KBM-7 (cell line): ENCODE measurements at regions not wholly inside any gene's neighbourhood (a gene's known extent, or its start where the extent isn't known, plus 50 kb on each side); places are given as distances from the start of the nearest gene placed in this dataset.

Experiments
- DNase-seq: peaks from one replicate; pipeline ENCODE4 v3.0.0-alpha.2; 2015
- in situ Hi-C: fragments of 300-500 bp; cut with MboI; formaldehyde crosslinking; loops from 2 replicates; pipeline ENCODE4 v1.14.3; 2020; ENCODE audit warnings: low sequenced_read_pairs, low pct_unique_long_range_greater_than_20kb, mixed read lengths

DNA sequence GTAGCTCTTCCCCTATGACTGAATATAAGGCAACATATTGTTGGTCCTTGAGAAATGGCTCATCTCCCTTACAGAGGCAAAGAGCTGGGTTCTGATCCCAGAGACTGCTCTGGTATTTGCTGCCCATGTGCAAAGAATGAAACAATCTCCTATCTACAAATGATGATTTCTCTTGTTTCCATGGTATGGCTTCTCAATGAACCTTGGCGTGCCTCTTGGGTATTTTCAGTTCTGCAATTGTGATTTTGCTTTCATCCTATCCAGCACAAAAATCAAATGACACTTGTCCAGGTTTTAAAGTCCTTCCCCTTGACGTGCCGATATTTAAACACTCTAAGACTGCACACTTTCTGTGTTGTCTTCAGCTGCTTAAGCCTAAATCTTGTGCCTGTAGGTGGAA, 109.8 kb upstream of the NR2F2 start:
- in situ Hi-C loops, result no loop called here
- no peak for DNase-seq

DNA sequence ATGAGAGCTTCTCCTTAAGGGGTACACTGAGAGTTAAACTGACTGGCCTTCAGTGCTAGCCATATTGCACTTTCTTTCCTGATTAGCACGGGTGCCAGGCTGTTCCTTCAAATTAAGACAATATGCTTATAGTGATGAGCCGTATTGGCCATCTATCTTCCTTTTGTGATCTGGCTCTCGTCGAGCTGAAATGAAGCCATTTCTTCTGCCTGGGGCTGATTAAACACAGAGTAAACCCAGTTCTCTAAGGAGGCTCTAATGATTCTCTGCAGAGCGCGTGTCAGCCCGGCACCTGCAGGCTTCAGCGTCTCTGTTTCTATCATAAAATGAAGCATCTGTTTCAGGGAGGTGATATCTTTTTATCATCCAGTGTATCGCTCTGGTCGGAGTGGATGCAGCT, 107.5 kb upstream of the NR2F2 start:
- no peak for DNase-seq
- in situ Hi-C loops, result no loop called here

DNA sequence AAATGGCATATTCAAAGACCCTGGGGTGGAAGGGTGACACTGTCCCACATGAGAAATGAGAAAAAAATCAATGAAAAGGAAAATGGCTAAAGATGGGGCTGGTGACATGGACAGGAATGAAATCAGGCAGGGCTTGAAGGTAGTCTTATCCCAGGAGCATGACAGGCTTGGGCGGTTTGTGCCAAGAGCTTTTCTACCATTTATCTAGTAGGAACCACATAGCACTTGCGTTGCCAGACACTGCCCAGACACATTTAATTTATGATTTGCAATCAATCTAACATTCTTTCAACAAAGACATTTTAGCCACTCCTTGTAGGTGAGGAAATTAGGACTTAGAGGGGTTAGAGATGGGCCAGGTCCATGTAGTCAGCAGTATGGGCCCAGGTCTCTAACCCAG, 106.6 kb upstream of the NR2F2 start:
- no peak for DNase-seq
- in situ Hi-C loops, result no loop called here

DNA sequence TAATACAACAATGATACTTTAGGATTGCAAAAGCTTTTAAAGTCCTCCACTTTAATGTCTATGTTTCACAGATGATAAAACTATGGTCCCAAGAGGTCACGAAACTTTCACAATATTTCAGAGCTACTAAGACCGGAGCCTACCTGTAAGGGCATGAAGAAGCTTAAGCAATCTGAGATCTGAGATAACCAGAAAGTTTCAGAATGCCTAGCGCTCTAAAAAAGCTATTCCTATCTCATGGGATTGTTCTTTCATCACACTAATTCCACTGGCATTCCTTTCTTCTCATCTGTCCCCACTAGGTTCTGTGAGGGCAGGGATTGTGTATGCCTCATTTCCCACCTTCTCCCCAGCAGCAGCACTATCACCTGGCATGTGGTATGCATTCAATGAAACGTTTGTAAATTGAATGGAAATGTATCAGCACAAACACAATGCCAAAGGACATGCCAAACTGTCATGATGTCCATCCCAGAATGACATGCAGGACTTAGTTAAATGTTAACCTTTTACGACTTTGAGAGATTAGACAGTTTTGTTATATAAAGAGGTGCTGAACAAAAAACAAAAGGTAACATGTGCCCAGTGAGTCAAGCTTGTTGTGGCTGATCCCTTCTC, 104.7 kb upstream of the NR2F2 start:
- no peak for DNase-seq
- in situ Hi-C loops, result no loop called here

DNA sequence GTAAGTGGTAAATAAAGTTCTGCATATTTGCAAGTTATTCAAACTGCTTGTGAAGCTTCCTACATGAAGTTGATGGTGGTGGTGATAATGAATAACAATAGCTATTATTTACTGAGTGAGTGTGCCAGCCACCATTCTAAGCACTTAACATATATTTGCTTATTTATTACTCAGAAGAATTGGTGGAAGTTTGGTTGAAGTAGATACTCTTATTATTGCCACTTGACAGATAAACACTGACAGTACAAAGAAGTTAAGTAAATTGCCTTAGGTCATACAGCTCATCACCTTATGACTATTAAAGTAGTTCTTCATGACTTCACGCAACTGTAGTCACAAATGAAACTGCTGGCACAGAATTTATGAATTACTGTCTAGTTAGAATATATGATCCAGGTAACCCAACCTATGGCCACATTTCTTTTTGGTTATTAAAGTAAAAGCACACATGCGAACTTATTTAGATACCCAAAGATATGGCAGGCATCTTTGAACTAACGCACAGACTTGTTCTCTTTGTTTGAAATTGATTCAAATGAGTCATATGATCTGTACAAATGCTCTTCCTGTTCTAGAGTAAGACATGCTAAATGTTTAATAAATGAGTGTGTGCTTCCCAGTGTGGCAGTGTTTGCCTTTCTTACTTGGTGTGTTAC, 99.8 kb upstream of the NR2F2 start:
- DNase-seq, result no peak
- in situ Hi-C loops, result no loop called here

DNA sequence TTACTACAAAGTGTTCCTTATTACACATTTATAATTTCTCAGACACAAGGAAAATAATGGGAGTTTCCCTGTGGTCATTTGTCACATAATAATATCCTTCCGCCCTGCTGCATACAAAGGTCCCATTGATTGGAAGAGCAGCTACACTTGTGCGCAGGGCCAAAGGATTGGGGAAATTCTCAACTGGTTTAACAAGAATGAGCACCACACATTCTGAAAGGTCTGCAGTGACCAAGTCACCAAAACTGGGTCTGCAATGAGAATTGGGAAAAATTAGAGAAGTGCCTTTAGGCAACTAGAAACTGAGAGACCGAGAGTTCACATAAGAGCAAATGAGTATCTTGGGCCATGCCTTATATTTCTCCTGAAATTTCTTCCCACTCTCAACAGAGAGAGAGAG, 98.2 kb upstream of the NR2F2 start:
- DNase-seq, result no peak
- in situ Hi-C loops, result no loop called here

DNA sequence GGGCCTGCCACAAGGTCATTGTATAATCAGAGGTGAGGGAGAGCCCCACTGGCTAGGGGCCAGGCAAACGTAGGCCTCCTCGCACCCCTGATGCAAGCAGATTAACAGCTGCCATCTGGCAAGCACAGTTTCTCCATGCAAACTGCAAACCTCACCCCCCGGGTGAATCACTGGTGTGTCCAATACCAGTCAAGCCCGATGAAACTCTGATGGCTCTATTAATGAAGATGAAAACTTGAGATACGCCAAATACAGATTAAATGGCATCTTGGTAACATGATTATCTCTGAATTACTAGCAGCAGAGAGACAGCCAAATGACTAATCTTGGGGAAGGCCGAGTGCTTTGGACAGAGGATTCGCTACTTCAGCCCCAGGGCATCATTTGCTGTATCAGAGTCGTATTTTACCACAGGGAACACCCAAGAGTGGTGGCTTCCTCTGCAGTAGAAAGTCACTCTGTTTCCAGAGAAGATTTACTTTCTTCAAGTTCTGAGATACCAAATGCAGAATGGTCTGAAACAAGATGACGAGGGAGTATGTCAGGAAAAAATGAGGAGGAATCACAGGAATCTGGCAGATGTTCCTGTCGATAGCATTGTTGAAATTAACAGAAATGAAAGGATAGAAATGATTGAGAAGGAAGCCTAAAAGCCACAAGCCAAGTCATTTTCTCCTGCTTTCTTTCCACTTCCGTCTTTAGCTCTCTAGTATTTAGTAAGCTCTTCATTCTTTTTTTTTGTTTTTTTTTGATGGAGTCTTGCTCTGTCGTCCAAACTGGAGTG, 96.2 kb upstream of the NR2F2 start:
- in situ Hi-C loops, result no loop called here
- DNase-seq, result no peak

DNA sequence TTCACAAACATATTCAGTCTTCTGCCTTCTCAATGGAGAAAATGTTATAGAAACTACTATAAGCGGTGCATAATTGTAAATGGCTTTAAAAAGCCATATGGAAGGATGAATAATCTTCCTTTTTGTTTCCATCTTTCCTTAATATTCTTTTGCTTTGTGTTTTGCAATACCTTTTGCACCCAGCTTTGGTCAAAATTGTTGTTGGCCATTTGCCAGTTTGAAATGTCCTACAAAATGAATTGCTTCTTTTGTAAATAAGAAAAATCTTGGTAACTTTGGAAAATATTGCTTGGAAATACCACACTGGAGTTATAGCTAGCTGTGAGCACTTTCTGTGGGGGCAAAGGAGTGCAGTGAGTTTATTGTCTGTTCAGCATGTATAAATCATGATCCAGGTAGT, 93.5 kb upstream of the NR2F2 start:
- in situ Hi-C loops, result no loop called here
- no peak for DNase-seq

DNA sequence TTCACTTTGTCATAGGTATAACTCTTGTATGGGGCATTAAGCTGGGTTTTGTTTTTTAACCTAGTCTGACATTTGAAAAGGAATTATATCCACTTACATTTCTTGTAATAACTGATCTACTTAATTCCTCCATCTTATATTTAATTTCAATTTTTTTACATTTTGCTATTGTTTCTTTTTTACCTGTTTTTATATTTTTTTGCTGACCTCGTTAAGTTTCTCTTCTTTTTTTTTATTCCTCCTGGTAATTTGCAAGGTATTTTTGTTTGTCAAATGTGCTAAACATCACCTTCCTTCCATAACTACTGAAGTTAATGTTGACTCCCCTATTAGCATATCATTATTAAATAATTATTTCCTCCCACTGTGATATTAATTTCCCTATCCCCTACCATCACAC, 87.7 kb upstream of the NR2F2 start:
- DNase-seq, result no peak
- in situ Hi-C loops, result no loop called here

DNA sequence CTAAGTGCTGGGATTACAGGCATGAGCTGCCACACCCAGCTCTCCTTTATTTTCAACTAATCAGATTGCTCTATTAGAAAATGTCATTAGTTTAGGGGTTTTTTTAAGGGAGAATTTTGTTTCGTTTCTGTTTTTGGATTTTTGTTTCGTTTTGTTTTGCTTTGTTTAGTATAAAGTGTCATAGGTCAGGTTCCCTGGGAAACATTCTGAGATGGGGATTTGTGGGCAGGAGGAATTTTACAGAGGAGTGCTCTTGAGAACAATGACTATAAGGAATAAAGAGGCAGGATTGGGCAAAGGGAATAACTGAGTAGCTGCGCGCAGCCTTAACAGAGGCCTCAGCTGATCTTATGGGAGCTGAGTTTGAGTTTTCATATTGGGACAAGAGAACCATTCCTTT, 86.8 kb upstream of the NR2F2 start:
- in situ Hi-C loops, result no loop called here
- no peak for DNase-seq

DNA sequence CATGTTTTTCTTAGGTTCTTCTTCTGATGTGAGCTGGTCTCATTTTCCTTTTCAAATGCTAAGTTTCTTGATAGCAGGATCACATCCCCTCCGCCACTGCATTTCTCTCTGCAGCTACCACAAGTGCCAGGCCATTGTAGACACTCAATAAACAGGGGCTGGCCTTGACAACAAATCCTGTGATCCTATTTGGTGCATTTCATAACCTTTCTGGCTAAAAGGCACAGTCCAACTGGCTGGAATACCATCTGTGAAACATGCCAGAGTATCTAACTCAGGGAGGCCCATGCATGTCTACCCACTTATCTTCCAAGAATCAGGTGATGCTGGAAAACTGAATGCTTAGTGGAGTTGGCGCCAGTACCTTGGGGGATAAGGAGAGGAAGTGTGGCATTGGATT, 85.2 kb upstream of the NR2F2 start:
- in situ Hi-C loops, result no loop called here
- DNase-seq, result no peak

DNA sequence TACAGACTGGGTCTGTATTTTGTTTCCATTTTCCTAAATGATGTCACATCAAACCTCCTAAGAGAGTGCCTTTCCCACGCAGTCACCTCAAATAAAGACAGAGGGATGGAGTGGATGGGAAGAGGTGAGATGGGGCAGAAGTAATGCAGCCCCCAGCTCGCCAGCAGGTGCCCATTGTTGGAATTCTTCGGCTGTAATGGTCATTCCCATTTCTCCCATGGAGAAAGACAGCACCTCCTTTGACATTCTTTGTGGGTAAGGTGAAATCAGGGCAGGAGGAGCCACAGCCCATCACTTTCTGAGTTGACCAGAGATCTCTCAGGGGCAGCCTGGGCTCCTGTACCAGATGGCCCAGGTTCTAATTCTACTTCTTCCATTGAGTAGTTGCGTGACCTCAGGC, 84.4 kb upstream of the NR2F2 start:
- in situ Hi-C loops, result no loop called here
- no peak for DNase-seq

DNA sequence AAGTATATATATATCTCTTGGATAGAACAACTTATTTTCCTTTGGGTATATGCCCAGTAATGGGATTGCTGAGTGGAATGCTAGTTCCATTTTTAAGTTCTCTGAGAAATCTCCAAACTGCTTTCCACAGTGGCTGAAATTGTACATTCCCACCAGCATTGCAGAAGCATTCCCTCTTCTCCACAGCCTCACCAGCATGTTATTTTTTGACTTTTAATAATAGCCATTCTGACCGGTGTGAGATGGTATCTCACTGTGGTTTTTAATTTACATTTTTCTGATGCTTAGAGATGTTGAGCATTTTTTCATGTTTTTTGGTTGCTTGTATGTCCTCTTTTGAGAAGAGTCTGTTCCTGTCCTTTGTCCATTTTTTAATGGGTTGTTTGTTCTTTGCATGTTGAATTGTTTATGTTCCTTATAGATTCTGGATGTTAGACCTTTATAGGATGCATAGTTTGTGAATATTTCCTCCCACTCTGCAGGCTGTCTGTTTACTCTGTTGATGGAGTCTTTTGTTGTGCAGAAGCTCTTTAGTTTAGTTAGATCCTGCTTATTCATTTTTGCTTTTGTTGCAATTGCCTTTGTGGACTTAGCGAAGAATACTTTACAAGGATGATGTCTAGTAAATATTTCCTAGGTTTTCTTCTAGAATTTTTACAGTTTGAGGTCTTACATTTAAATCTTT, 82.7 kb upstream of the NR2F2 start:
- in situ Hi-C loops, result no loop called here
- DNase-seq, result no peak

DNA sequence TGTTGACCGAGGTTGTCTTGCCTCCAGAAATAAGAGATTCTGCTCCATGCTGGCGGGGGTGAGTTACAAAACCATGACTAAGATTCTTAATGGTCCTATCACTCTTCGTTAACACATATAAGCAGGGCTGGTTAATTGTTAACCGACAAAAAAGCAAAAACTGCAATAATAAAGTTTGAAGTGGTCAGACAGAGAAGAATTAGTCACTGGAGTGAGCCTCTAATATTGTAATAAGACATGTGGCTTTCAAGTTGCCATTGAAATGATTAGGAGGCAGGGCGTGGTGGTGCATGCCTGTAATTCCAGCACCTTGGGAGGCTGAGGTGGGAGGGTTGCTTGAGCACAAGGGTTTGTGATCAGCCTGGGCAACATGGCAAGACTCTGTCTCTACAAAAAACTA, 78.4 kb upstream of the NR2F2 start:
- DNase-seq, result no peak
- in situ Hi-C loops, result no loop called here

DNA sequence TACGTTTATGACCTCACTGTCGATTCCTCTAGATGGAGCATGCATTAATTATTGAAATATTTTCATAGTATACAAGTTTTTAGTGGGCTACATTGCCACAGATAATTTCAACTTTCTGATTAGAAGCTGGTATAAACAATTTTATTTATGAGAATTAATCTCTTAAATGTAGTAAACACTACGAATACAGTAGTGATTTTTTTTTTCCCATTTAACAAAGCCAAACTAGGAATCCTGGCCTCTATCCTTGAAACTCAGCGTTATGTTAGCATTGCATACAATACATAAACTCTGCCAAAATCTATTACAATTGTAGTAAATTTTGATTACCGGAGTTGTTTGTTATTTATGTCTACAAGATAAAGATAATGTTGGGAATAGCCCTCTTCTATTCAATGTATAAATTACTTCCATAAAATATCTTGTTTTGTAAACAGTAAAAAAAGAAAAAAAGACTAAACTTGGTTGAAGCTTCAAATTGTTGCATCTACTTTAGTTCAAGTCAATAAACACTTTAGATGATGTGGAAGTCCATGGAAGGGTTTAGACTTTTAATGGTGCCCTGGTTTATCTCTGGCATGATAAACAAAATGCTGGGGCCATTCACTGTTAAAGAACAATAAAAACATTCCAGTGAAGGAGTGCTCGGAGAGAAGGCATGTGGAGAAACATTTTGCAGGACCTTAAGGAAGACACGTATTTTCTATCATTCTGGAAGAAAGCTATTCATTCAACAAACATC, 77.3 kb upstream of the NR2F2 start:
- DNase-seq, result no peak
- in situ Hi-C loops, result no loop called here

DNA sequence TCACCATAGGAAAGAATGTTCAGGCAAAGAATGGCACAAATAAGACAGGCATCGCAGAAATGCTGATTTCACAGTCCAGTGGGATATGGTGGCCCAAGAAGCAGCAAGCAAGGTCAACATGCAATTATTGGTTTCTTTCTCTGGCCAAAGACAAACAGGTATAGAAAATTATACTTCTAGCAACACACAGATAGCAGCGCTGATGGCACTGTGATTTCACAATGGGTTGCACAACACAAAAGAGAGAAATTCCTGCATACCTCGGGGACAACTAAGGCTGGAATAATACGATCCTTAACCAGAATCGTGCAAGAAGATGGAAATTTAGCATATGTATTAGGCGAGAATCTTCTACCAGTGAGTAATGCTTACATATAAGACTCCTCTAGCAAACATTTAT, 76.3 kb upstream of the NR2F2 start:
- in situ Hi-C loops, result no loop called here
- no peak for DNase-seq

DNA sequence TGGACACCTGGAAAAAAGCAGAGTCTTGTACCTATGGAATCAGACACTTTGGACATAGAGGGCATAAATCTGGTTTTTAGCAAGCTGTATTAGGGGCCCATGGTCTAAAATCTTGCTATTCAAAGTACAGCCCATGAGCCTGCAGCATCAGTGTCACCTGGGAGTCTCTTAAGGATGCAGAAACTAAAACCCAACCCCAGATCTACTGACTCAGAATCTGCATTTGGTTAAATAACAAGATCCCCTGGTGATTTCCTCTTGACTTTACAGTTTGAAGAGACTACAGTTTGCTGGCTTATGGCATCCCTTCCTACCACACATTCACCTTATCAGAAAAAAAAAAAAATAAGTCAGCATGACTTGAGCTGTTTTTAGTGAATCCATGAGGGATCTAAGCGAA, 74.9 kb upstream of the NR2F2 start:
- in situ Hi-C loops, result no loop called here
- no peak for DNase-seq

DNA sequence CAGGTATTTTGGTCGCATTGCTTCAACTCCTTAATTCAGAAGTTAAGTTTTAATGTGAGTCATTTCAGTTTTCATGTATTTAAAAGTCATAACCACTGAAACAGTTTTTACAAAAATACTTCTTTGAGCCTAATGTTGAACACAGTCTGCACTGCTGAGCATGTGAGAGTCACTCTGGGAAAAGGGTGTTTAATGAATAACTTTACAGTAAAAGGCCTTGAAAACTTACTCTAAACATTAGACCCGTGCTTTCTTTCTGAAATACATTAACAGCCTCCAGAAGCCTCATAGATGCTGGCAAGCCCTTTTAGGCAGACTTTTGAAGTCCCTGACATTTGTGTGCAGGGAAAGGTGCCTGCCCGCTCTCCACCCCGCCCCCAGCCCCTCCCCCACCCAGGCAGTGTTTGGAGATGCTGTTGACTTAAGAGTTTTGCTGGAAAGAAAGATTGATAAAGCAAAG, 68.9 kb upstream of the NR2F2 start:
- no peak for DNase-seq
- in situ Hi-C loops, result no loop called here

DNA sequence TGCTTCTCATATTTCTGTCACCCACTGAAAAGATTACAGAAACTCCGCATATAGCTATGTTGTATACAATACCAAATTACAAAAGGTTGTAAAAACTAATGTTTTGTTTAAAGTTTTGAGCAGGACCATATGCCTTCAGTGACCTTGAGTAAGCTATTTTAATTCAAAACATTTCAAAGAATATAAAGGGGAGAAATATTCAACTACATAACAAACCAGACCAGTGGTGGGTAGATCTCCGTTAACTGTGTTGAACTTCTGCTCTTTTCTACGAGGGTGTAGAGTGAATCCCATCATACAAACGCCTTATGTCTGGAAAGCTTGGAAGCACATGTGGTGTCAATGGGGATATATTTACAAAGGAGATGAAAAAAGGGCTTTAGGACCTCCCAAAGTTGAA, 68.4 kb upstream of the NR2F2 start:
- in situ Hi-C loops, result no loop called here
- no peak for DNase-seq
